GM23338 (cell line): ENCODE measurements at regions not wholly inside any gene's neighbourhood (a gene's known extent, or its start where the extent isn't known, plus 50 kb on each side); places are given as distances from the start of the nearest gene placed in this dataset.

Experiments
- ATAC-seq: fragments of 200-7000 bp; cut with Tn5 transposase; 3 replicates; pipeline ENCODE4 v1.9.1; 2020
- DNase-seq: peaks from one replicate; pipeline ENCODE4 v3.0.0-alpha.2; 2015; ENCODE audit warnings: low spot score
- H2AFZ ChIP-seq: fragments of 200-600 bp; sonication (generic); 2 replicates; pipeline ENCODE4 v1.8.0; 2016; ENCODE audit warnings: antibody characterized with exemption, mild to moderate bottlenecking, moderate library complexity
- H3F3A ChIP-seq: fragments of 200-600 bp; sonication (generic); replicated peaks from 2 replicates; pipeline ENCODE4 v1.8.0; 2017; ENCODE audit warnings: antibody characterized with exemption, mixed run types, low read depth
- H3K27ac ChIP-seq: fragments of 200-600 bp; sonication (generic); 2 replicates; pipeline ENCODE4 v1.6.1; 2016; ENCODE audit warnings: low read depth
- H3K27me3 ChIP-seq: fragments of 200-600 bp; sonication (generic); 2 replicates; pipeline ENCODE4 v1.8.0; 2016; ENCODE audit warnings: mild to moderate bottlenecking, mixed run types, moderate library complexity; ENCODE audit not compliant: insufficient read depth
- H3K36me3 ChIP-seq: fragments of 200-600 bp; sonication (generic); 2 replicates; pipeline ENCODE4 v1.8.0; 2016; ENCODE audit warnings: mild to moderate bottlenecking; ENCODE audit not compliant: insufficient read depth
- H3K4me1 ChIP-seq: fragments of 200-600 bp; sonication (generic); 2 replicates; pipeline ENCODE4 v1.8.0; 2016; ENCODE audit warnings: mild to moderate bottlenecking, moderate library complexity; ENCODE audit not compliant: insufficient read depth
- H3K4me2 ChIP-seq: fragments of 200-600 bp; sonication (generic); 2 replicates; pipeline ENCODE4 v1.7.1; 2017; ENCODE audit warnings: mixed run types
- H3K4me3 ChIP-seq: fragments of 200-600 bp; sonication (generic); 2 replicates; pipeline ENCODE4 v1.6.1; 2016; ENCODE audit warnings: mixed run types
- H3K79me2 ChIP-seq: fragments of 200-600 bp; sonication (generic); replicated peaks from 2 replicates; pipeline ENCODE4 v1.8.0; 2017; ENCODE audit warnings: mild to moderate bottlenecking; ENCODE audit not compliant: insufficient read depth
- H3K9me2 ChIP-seq: fragments of 200-600 bp; sonication (generic); 2 replicates; pipeline ENCODE4 v1.8.0; 2017; ENCODE audit not compliant: insufficient read depth
- H4K20me1 ChIP-seq: fragments of 200-600 bp; sonication (generic); replicated peaks from 2 replicates; pipeline ENCODE4 v1.8.0; 2017; ENCODE audit warnings: mild to moderate bottlenecking; ENCODE audit not compliant: insufficient read depth
- H3K27ac Mint-ChIP-seq: 2 replicates; pipeline ENCODE4 v1.8.0; 2020; ENCODE audit warnings: inconsistent platforms, mild to moderate bottlenecking, moderate library complexity, mixed read lengths
- H3K27me3 Mint-ChIP-seq: 3 replicates; pipeline ENCODE4 v1.8.0; 2022; ENCODE audit warnings: low read depth, mild to moderate bottlenecking, moderate library complexity, mixed read lengths, inconsistent platforms; ENCODE audit not compliant: insufficient read depth, poor library complexity
- H3K36me3 Mint-ChIP-seq: 3 replicates; pipeline ENCODE4 v1.8.0; 2021; ENCODE audit warnings: low read depth, mild to moderate bottlenecking, inconsistent platforms, moderate library complexity, mixed read lengths
- H3K4me1 Mint-ChIP-seq: 3 replicates; pipeline ENCODE4 v1.8.0; 2020; ENCODE audit warnings: mild to moderate bottlenecking, inconsistent platforms, mixed read lengths
- H3K4me3 Mint-ChIP-seq: 3 replicates; pipeline ENCODE4 v1.8.0; 2021; ENCODE audit warnings: moderate library complexity, mild to moderate bottlenecking, inconsistent platforms, mixed read lengths
- H3K9me3 Mint-ChIP-seq: 3 replicates; pipeline ENCODE4 v1.8.0; 2020; ENCODE audit warnings: moderate library complexity, mild to moderate bottlenecking, inconsistent platforms, mixed read lengths
- CREB1 ChIP-seq: fragments of 250-450 bp; sonication (Bioruptor Pico); IDR thresholded peaks from 2 replicates; pipeline ENCODE4 v1.5.0; 2020; ENCODE audit warnings: low read depth, mild to moderate bottlenecking, moderate library complexity
- EZH2 ChIP-seq: fragments of 200-600 bp; sonication (generic); IDR thresholded peaks from one replicate; pipeline ENCODE4 v1.8.0; 2017; ENCODE audit warnings: antibody characterized with exemption, mild to moderate bottlenecking, low read depth; ENCODE audit not compliant: unreplicated experiment
- JUNB ChIP-seq: IDR thresholded peaks from one replicate; pipeline ENCODE4 v1.6.1; 2016; ENCODE audit warnings: antibody characterized with exemption; ENCODE audit not compliant: unreplicated experiment
- POLR2AphosphoS5 ChIP-seq: IDR thresholded peaks from 2 replicates; pipeline ENCODE4 v1.6.1; 2016; ENCODE audit warnings: antibody characterized with exemption, low read depth
- STAT1 ChIP-seq: IDR thresholded peaks from one replicate; pipeline ENCODE4 v1.6.1; 2016; ENCODE audit warnings: antibody characterized with exemption; ENCODE audit not compliant: unreplicated experiment
- ZNF114 ChIP-seq: fragments of 250-450 bp; sonication (Bioruptor Pico); IDR thresholded peaks from 2 replicates; pipeline ENCODE4 v1.5.0; 2020; ENCODE audit warnings: mild to moderate bottlenecking, moderate library complexity
- TF ChIP-seq, protein P1 (sequence below), 2 experiments: fragments of 200-600 bp in 1 of 2; sonication (generic) in 1 of 2; conservative IDR thresholded peaks; 2 replicates each; pipeline versions ENCODE4 v1.5.1 to v1.6.1; 2016 to 2017; ENCODE audit warnings: antibody characterized with exemption in 2 of 2, low read depth in 2 of 2, mild to moderate bottlenecking in 2 of 2, moderate library complexity in 1 of 2
- TF ChIP-seq, protein P2 (sequence below): IDR thresholded peaks from 2 replicates; pipeline ENCODE4 v1.6.1; 2016; ENCODE audit warnings: antibody characterized with exemption
- TF ChIP-seq, protein P3 (sequence below): IDR thresholded peaks from one replicate; pipeline ENCODE4 v1.6.1; 2018; ENCODE audit warnings: antibody characterized with exemption; ENCODE audit not compliant: unreplicated experiment

DNA sequence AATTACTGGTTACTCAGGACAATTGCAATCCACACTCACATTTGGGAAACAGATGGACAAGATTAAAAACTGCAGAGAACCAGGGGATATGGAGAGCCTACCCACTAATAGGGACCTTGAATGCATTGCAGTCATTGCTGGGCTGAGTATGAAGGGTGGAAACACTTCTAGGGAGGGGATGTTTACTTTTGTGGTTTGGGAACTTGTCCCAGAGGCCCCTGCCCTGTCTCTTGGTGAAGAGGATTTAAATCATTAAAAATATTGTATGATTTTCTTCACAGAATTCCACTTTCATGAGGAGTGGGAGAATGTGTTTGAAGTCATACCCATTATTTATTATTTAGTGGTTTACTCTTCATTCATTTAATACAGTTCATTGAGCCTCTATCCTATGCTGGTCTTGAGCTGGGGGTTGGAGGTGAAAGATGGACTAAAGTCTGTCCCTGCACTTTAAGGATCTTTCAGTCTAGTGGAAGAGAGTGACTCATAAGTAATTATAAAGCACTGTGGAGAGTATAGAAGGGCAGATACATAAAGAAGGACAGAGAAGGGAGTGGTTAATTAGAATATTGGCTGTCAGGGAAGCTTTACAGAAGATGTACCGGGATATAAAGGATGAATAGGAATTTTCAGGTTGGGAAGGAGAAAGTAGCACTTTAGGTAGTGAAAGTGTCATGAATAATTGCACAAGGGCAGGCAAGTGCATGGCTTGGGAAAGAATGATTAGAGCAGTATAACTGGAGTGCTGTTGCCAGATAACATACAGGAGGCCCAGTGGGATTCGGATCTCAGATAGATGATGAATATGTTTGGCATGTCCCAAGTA lies 313.4 kb downstream of the LPIN1 start (continued):
- TF ChIP-seq, protein P1, sequence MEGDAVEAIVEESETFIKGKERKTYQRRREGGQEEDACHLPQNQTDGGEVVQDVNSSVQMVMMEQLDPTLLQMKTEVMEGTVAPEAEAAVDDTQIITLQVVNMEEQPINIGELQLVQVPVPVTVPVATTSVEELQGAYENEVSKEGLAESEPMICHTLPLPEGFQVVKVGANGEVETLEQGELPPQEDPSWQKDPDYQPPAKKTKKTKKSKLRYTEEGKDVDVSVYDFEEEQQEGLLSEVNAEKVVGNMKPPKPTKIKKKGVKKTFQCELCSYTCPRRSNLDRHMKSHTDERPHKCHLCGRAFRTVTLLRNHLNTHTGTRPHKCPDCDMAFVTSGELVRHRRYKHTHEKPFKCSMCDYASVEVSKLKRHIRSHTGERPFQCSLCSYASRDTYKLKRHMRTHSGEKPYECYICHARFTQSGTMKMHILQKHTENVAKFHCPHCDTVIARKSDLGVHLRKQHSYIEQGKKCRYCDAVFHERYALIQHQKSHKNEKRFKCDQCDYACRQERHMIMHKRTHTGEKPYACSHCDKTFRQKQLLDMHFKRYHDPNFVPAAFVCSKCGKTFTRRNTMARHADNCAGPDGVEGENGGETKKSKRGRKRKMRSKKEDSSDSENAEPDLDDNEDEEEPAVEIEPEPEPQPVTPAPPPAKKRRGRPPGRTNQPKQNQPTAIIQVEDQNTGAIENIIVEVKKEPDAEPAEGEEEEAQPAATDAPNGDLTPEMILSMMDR (conservative IDR thresholded peaks at IDR 0.05; ENCODE audit: low read depth in 2 of 2): no peak

- no peaks in the 10 kb centered on the region for H3K36me3 Mint-ChIP-seq
- H3K27ac Mint-ChIP-seq: no peak overlapping the region
- no peak for DNase-seq
- no peaks in the 10 kb centered on the region for H3K36me3 ChIP-seq
- no peaks in the 10 kb centered on the region for H3K9me3 Mint-ChIP-seq
- no peaks in the 10 kb centered on the region for H4K20me1 ChIP-seq
- no peaks in the 10 kb centered on the region for H3K4me1 ChIP-seq
- no peak overlapping the region for H3K27ac ChIP-seq
- ATAC-seq: no peak
- no peaks in the 10 kb centered on the region for H3K27me3 ChIP-seq
- no peak overlapping the region for H3K4me3 ChIP-seq
- H3K4me2 ChIP-seq: no peak overlapping the region
- H3K79me2 ChIP-seq: no peaks in the 10 kb centered on the region
- peaks cover 3% of the 10 kb centered on the region for H3K4me1 Mint-ChIP-seq
- no peaks in the 10 kb centered on the region for H3K27me3 Mint-ChIP-seq
- H3K9me2 ChIP-seq: peaks cover 5% of the 10 kb centered on the region
- no peaks in the 10 kb centered on the region for H3F3A ChIP-seq
- no peak overlapping the region for H2AFZ ChIP-seq
- H3K4me3 Mint-ChIP-seq: no peak overlapping the region
- TF ChIP-seq STAT1 (no peak), ZNF114 (CRISPR knock-in tag) (no peak), POLR2AphosphoS5 (no peak), EZH2 (no peak), CREB1 (CRISPR knock-in tag) (no peak), JUNB (no peak)
- TF ChIP-seq, protein P2, sequence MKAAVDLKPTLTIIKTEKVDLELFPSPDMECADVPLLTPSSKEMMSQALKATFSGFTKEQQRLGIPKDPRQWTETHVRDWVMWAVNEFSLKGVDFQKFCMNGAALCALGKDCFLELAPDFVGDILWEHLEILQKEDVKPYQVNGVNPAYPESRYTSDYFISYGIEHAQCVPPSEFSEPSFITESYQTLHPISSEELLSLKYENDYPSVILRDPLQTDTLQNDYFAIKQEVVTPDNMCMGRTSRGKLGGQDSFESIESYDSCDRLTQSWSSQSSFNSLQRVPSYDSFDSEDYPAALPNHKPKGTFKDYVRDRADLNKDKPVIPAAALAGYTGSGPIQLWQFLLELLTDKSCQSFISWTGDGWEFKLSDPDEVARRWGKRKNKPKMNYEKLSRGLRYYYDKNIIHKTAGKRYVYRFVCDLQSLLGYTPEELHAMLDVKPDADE: no peak
- TF ChIP-seq, protein P1 (conservative IDR thresholded peaks at IDR 0.05; ENCODE audit: low read depth in 2 of 2): no peak
- TF ChIP-seq, protein P3, sequence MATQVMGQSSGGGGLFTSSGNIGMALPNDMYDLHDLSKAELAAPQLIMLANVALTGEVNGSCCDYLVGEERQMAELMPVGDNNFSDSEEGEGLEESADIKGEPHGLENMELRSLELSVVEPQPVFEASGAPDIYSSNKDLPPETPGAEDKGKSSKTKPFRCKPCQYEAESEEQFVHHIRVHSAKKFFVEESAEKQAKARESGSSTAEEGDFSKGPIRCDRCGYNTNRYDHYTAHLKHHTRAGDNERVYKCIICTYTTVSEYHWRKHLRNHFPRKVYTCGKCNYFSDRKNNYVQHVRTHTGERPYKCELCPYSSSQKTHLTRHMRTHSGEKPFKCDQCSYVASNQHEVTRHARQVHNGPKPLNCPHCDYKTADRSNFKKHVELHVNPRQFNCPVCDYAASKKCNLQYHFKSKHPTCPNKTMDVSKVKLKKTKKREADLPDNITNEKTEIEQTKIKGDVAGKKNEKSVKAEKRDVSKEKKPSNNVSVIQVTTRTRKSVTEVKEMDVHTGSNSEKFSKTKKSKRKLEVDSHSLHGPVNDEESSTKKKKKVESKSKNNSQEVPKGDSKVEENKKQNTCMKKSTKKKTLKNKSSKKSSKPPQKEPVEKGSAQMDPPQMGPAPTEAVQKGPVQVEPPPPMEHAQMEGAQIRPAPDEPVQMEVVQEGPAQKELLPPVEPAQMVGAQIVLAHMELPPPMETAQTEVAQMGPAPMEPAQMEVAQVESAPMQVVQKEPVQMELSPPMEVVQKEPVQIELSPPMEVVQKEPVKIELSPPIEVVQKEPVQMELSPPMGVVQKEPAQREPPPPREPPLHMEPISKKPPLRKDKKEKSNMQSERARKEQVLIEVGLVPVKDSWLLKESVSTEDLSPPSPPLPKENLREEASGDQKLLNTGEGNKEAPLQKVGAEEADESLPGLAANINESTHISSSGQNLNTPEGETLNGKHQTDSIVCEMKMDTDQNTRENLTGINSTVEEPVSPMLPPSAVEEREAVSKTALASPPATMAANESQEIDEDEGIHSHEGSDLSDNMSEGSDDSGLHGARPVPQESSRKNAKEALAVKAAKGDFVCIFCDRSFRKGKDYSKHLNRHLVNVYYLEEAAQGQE: no peak
Measured at GRCh38 chr2:12060886-12061285, 314.5 kb downstream of the LPIN1 start.
